ENCODE measurements at regions not wholly inside any gene's neighbourhood (a gene's known extent, or its start where the extent isn't known, plus 50 kb on each side); places are given as distances from the start of the nearest gene placed in this dataset.

DNA sequence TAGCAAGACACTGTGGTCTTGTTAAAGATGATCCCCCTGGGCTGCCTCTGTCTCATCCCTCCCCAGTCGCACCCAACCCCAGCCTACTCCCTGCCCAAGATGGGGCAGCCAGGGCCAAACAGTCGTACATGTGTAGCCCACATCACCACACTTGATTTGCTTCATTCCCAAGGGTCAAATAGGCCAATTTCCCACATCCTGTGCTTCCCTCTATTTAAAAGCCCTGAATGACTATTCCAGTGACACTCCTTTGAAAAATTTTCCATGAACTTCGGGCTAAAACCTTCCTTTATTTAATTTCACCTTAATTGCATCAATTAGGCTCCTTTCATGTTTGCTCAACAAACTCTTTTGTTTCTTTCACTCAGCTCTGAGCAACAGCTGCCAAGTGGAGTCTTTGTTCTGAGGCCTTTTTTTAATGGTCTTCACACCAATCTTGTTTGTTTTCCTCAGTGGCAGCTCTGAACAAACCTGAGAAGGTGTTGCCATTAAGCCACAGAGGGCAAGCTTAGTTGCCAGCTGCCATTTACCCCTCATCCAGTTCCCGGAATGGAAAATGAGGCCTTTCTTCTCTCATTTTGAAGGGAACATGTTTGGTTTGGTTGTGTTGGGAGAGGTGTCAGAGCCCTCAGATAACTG is 126.9 kb downstream of the APIP start:
- Histone ChIP-seq H3K4me3 (no peak overlapping the region), H3K9me3 (no peaks in the 10 kb centered on the region), H3K27ac (no peak overlapping the region), H3K36me3 (no peaks in the 10 kb centered on the region), H3K27me3 (no peaks in the 10 kb centered on the region), H3K4me1 (peaks cover 0 to 33% (median 5%) of the 10 kb centered on the region in 4 donors)
- WGBS, 2 donors: 65 to 68% methylated on average over 4 of the region's 4 CpGs
- DNase-seq (ENCODE audit: low spot score in 2 of 2): no peak
- no peak for TF ChIP-seq CTCF (IDR thresholded peaks at IDR 0.05)

GRCh38 chr11:34788642-34789041 is 127.5 kb downstream of the APIP start:
- H3K4me1 ChIP-seq: peaks cover 0 to 26% (median 5%) of the 10 kb centered on the region in 4 donors
- H3K27me3 ChIP-seq: no peaks in the 10 kb centered on the region
- no peak for DNase-seq (ENCODE audit: low spot score in 2 of 2)
- H3K27ac ChIP-seq: no peak overlapping the region
- H3K36me3 ChIP-seq: no peaks in the 10 kb centered on the region
- H3K4me3 ChIP-seq: no peak overlapping the region
- WGBS, 2 donors: 91 to 98% methylated on average over 2 of the region's 2 CpGs
- no peak for TF ChIP-seq POLR2A (IDR thresholded peaks at IDR 0.05)
- TF ChIP-seq CTCF (IDR thresholded peaks at IDR 0.05): no peak
- no peak for TF ChIP-seq EP300 (IDR thresholded peaks at IDR 0.05)
- no peaks in the 10 kb centered on the region for H3K9me3 ChIP-seq

GRCh38 chr11:34787895-34788294 is 128.3 kb downstream of the APIP start:
- Histone ChIP-seq H3K27ac (no peak overlapping the region), H3K4me1 (peaks cover 0 to 18% (median 5%) of the 10 kb centered on the region in 4 donors), H3K27me3 (no peaks in the 10 kb centered on the region), H3K36me3 (no peaks in the 10 kb centered on the region), H3K4me3 (no peak overlapping the region), H3K9me3 (no peaks in the 10 kb centered on the region)
- no peak for DNase-seq (ENCODE audit: low spot score in 2 of 2)
- 82 to 83% methylated on average over 1 of the region's 1 CpG for WGBS, 2 donors
- TF ChIP-seq EP300 (IDR thresholded peaks at IDR 0.05) (no peak), POLR2A (IDR thresholded peaks at IDR 0.05) (no peak), CTCF (IDR thresholded peaks at IDR 0.05) (no peak)

DNA sequence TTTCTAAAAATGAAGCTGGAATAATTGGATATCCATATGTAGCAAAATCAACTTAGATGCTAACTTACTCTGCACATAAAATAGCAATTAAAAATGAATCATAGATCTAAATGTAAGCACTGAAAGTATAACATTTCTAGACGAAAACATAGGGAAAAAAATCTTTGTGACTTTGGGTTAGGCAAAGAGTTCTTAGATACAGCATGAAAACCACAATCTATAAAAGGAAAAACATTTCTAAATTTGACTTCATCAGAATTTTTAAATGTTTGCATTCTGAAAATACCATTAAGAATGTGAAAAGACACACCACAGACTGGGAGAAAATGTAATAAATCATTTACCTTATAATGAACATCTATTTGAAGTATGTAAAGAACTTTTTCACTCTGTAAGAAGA is 128.8 kb downstream of the APIP start:
- H3K4me1 ChIP-seq: peaks cover 0 to 13% (median 3%) of the 10 kb centered on the region in 4 donors
- no peaks in the 10 kb centered on the region for H3K27me3 ChIP-seq
- no peak overlapping the region for H3K27ac ChIP-seq
- TF ChIP-seq POLR2A (IDR thresholded peaks at IDR 0.05) (no peak), CTCF (IDR thresholded peaks at IDR 0.05) (no peak), EP300 (IDR thresholded peaks at IDR 0.05) (no peak)
- H3K4me3 ChIP-seq: no peak overlapping the region
- WGBS, 2 donors: 56 to 69% methylated on average over 1 of the region's 1 CpG
- H3K36me3 ChIP-seq: no peaks in the 10 kb centered on the region
- H3K9me3 ChIP-seq: no peaks in the 10 kb centered on the region
- no peak for DNase-seq (ENCODE audit: low spot score in 2 of 2)

- no peaks in the 10 kb centered on the region for H3K36me3 ChIP-seq
- WGBS, 2 donors: 43 to 83% methylated on average over 2 of the region's 2 CpGs
- no peaks in the 10 kb centered on the region for H3K27me3 ChIP-seq
- TF ChIP-seq EP300 (IDR thresholded peaks at IDR 0.05) (no peak), POLR2A (IDR thresholded peaks at IDR 0.05) (no peak), CTCF (IDR thresholded peaks at IDR 0.05) (no peak)
- DNase-seq (ENCODE audit: low spot score in 2 of 2): no peak
- no peak overlapping the region for H3K4me3 ChIP-seq
- no peaks in the 10 kb centered on the region for H3K4me1 ChIP-seq
- H3K9me3 ChIP-seq: no peaks in the 10 kb centered on the region
- H3K27ac ChIP-seq: no peak overlapping the region
These were observed 131.8 kb downstream of the APIP start for GRCh38 chr11:34784318-34784841.
